AG04450 (cell line): ENCODE measurements at regions not wholly inside any gene's neighbourhood (a gene's known extent, or its start where the extent isn't known, plus 50 kb on each side); places are given as distances from the start of the nearest gene placed in this dataset.

Experiments
- CTCF ChIA-PET: fragments of 300-600, 350-600 bp; formaldehyde crosslinking; extraction: SDS; loops from one replicate; lab custom pipeline; 2022; ENCODE audit warnings: antibody characterized with exemption, inconsistent platforms; lab: Charles Lee
- POLR2A ChIA-PET: fragments of 350-600 bp; formaldehyde crosslinking; extraction: SDS; loops from one replicate; lab custom pipeline; 2021; ENCODE audit warnings: antibody characterized with exemption, inconsistent platforms; lab: Yijun Ruan, JAX
- DNase-seq: peaks from one replicate; pipeline ENCODE4 v3.0.0-alpha.2; 2011; ENCODE audit warnings: low read depth, low spot score
- H3K27ac ChIP-seq: one replicate; pipeline ENCODE4 v1.5.1; 2012; ENCODE audit warnings: low read depth, low read length, control low read depth
- H3K27me3 ChIP-seq: one replicate; pipeline ENCODE4 v1.6.0; 2012; ENCODE audit warnings: low read length; ENCODE audit not compliant: control insufficient read depth, insufficient read depth
- H3K4me3 ChIP-seq: 2 replicates; pipeline ENCODE4 v1.5.1; 2011; ENCODE audit warnings: mild to moderate bottlenecking, low read depth, low read length, control low read depth
- H3K9me3 ChIP-seq: 2 replicates; pipeline ENCODE4 v1.5.1; 2012; ENCODE audit warnings: low read length; ENCODE audit not compliant: control insufficient read depth, insufficient read depth
- TF ChIP-seq, protein P1 (sequence below): IDR thresholded peaks from 2 replicates; pipeline ENCODE4 v1.5.1; 2011; ENCODE audit warnings: low read depth, low read length, control low read depth, inconsistent platforms

- TF ChIP-seq, protein P1, sequence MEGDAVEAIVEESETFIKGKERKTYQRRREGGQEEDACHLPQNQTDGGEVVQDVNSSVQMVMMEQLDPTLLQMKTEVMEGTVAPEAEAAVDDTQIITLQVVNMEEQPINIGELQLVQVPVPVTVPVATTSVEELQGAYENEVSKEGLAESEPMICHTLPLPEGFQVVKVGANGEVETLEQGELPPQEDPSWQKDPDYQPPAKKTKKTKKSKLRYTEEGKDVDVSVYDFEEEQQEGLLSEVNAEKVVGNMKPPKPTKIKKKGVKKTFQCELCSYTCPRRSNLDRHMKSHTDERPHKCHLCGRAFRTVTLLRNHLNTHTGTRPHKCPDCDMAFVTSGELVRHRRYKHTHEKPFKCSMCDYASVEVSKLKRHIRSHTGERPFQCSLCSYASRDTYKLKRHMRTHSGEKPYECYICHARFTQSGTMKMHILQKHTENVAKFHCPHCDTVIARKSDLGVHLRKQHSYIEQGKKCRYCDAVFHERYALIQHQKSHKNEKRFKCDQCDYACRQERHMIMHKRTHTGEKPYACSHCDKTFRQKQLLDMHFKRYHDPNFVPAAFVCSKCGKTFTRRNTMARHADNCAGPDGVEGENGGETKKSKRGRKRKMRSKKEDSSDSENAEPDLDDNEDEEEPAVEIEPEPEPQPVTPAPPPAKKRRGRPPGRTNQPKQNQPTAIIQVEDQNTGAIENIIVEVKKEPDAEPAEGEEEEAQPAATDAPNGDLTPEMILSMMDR, result no peak
- no peak for DNase-seq
These were observed 92.1 kb upstream of the ATP8B1 start for GRCh38 chr18:57895182-57895581.

DNA sequence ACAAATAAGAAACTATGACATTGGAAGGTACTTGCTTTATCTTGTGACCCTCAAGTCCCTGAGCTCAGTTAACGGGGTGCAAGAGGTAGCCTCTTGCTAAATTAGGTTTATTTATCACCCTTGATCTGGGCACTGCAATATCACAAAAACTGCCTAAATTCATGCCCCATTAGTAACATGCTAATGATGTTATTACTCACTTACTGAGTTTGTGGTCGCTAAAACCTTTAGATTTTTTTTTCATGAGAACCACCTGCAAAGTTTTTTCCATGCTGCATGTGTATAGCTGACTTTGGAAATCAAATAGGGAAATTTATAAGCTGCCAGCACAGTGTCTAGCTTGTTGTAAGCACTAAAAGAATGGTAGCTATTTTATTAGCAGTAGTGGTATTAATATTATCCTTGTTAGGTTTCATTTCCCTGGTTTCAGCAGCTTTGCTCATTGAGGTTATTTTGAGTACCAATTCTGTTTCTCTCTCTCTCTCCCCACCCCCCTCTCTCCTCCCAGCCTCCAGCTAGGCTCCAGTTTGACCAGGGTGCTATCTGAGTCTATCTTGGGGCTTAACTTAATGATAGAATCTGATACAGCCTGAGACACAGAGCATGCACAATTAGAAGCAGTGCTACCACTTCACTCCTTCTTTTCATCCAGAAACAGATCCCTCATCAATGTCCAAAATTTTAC, 88.7 kb upstream of the ATP8B1 start:
- Histone ChIP-seq H3K4me3 (no peak overlapping the region), H3K9me3 (peaks cover 9% of the 10 kb centered on the region; the same call in 1 of the 2 replicates), H3K27me3 (peaks cover 2% of the 10 kb centered on the region), H3K27ac (no peak overlapping the region)
- TF ChIP-seq, protein P1, result no peak
- CTCF ChIA-PET, result interaction anchor here (0.6 to 1.5 kb wide), 2 partner anchors 10 to 245 kb away, joined by 3 to 11 read pairs; no protein-coding TSS in a partner anchor
- POLR2A ChIA-PET, result no interaction called here
- no peak for DNase-seq

More at GRCh38 chr18:57895182-57895581, 92.1 kb upstream of the ATP8B1 start:
- H3K27me3 ChIP-seq, result no peaks in the 10 kb centered on the region
- H3K27ac ChIP-seq, result no peak overlapping the region
- ChIA-PET CTCF (no interaction called here), POLR2A (no interaction called here)
- no peak overlapping the region for H3K4me3 ChIP-seq
- no peaks in the 10 kb centered on the region for H3K9me3 ChIP-seq

- H3K9me3 ChIP-seq, result peaks cover 9% of the 10 kb centered on the region; the same call in 1 of the 2 replicates
- TF ChIP-seq, protein P1, result no peak
- POLR2A ChIA-PET, result no interaction called here
- H3K27me3 ChIP-seq, result peaks cover 2% of the 10 kb centered on the region
- CTCF ChIA-PET, result interaction anchor here (0.8 kb wide), 1 partner anchor 8 kb away, joined by 3 read pairs; no protein-coding TSS in a partner anchor
- no peak for DNase-seq
- H3K27ac ChIP-seq, result no peak overlapping the region
- H3K4me3 ChIP-seq, result no peak overlapping the region
These were observed 87.2 kb upstream of the ATP8B1 start for GRCh38 chr18:57890266-57890665.

GRCh38 chr18:57889841-57890240, 86.7 kb upstream of the ATP8B1 start:
- CTCF ChIA-PET, result interaction anchor here (0.8 kb wide), 1 partner anchor 8 kb away, joined by 3 read pairs; no protein-coding TSS in a partner anchor
- DNase-seq, result no peak

More at GRCh38 chr18:57889841-57890240, 86.7 kb upstream of the ATP8B1 start:
- Histone ChIP-seq H3K9me3 (peaks cover 9% of the 10 kb centered on the region; the same call in 1 of the 2 replicates), H3K4me3 (no peak overlapping the region), H3K27me3 (peaks cover 2% of the 10 kb centered on the region), H3K27ac (no peak overlapping the region)
- TF ChIP-seq, protein P1, result no peak
- POLR2A ChIA-PET, result no interaction called here
